GM23338 (cell line): ENCODE measurements at regions not wholly inside any gene's neighbourhood (a gene's known extent, or its start where the extent isn't known, plus 50 kb on each side); places are given as distances from the start of the nearest gene placed in this dataset.

Experiments
- ATAC-seq: fragments of 200-7000 bp; cut with Tn5 transposase; 3 replicates; pipeline ENCODE4 v1.9.1; 2020
- DNase-seq: peaks from one replicate; pipeline ENCODE4 v3.0.0-alpha.2; 2015; ENCODE audit warnings: low spot score
- H2AFZ ChIP-seq: fragments of 200-600 bp; sonication (generic); 2 replicates; pipeline ENCODE4 v1.8.0; 2016; ENCODE audit warnings: antibody characterized with exemption, mild to moderate bottlenecking, moderate library complexity
- H3F3A ChIP-seq: fragments of 200-600 bp; sonication (generic); replicated peaks from 2 replicates; pipeline ENCODE4 v1.8.0; 2017; ENCODE audit warnings: antibody characterized with exemption, mixed run types, low read depth
- H3K27ac ChIP-seq: fragments of 200-600 bp; sonication (generic); 2 replicates; pipeline ENCODE4 v1.6.1; 2016; ENCODE audit warnings: low read depth
- H3K27me3 ChIP-seq: fragments of 200-600 bp; sonication (generic); 2 replicates; pipeline ENCODE4 v1.8.0; 2016; ENCODE audit warnings: mild to moderate bottlenecking, mixed run types, moderate library complexity; ENCODE audit not compliant: insufficient read depth
- H3K36me3 ChIP-seq: fragments of 200-600 bp; sonication (generic); 2 replicates; pipeline ENCODE4 v1.8.0; 2016; ENCODE audit warnings: mild to moderate bottlenecking; ENCODE audit not compliant: insufficient read depth
- H3K4me1 ChIP-seq: fragments of 200-600 bp; sonication (generic); 2 replicates; pipeline ENCODE4 v1.8.0; 2016; ENCODE audit warnings: mild to moderate bottlenecking, moderate library complexity; ENCODE audit not compliant: insufficient read depth
- H3K4me2 ChIP-seq: fragments of 200-600 bp; sonication (generic); 2 replicates; pipeline ENCODE4 v1.7.1; 2017; ENCODE audit warnings: mixed run types
- H3K4me3 ChIP-seq: fragments of 200-600 bp; sonication (generic); 2 replicates; pipeline ENCODE4 v1.6.1; 2016; ENCODE audit warnings: mixed run types
- H3K79me2 ChIP-seq: fragments of 200-600 bp; sonication (generic); replicated peaks from 2 replicates; pipeline ENCODE4 v1.8.0; 2017; ENCODE audit warnings: mild to moderate bottlenecking; ENCODE audit not compliant: insufficient read depth
- H3K9me2 ChIP-seq: fragments of 200-600 bp; sonication (generic); 2 replicates; pipeline ENCODE4 v1.8.0; 2017; ENCODE audit not compliant: insufficient read depth
- H4K20me1 ChIP-seq: fragments of 200-600 bp; sonication (generic); replicated peaks from 2 replicates; pipeline ENCODE4 v1.8.0; 2017; ENCODE audit warnings: mild to moderate bottlenecking; ENCODE audit not compliant: insufficient read depth
- H3K27ac Mint-ChIP-seq: 2 replicates; pipeline ENCODE4 v1.8.0; 2020; ENCODE audit warnings: inconsistent platforms, mild to moderate bottlenecking, moderate library complexity, mixed read lengths
- H3K27me3 Mint-ChIP-seq: 3 replicates; pipeline ENCODE4 v1.8.0; 2022; ENCODE audit warnings: low read depth, mild to moderate bottlenecking, moderate library complexity, mixed read lengths, inconsistent platforms; ENCODE audit not compliant: insufficient read depth, poor library complexity
- H3K36me3 Mint-ChIP-seq: 3 replicates; pipeline ENCODE4 v1.8.0; 2021; ENCODE audit warnings: low read depth, mild to moderate bottlenecking, inconsistent platforms, moderate library complexity, mixed read lengths
- H3K4me1 Mint-ChIP-seq: 3 replicates; pipeline ENCODE4 v1.8.0; 2020; ENCODE audit warnings: mild to moderate bottlenecking, inconsistent platforms, mixed read lengths
- H3K4me3 Mint-ChIP-seq: 3 replicates; pipeline ENCODE4 v1.8.0; 2021; ENCODE audit warnings: moderate library complexity, mild to moderate bottlenecking, inconsistent platforms, mixed read lengths
- H3K9me3 Mint-ChIP-seq: 3 replicates; pipeline ENCODE4 v1.8.0; 2020; ENCODE audit warnings: moderate library complexity, mild to moderate bottlenecking, inconsistent platforms, mixed read lengths
- CREB1 ChIP-seq: fragments of 250-450 bp; sonication (Bioruptor Pico); IDR thresholded peaks from 2 replicates; pipeline ENCODE4 v1.5.0; 2020; ENCODE audit warnings: low read depth, mild to moderate bottlenecking, moderate library complexity
- CTCF ChIP-seq, 2 experiments: fragments of 200-600 bp in 1 of 2; sonication (generic) in 1 of 2; conservative IDR thresholded peaks; 2 replicates each; pipeline versions ENCODE4 v1.5.1 to v1.6.1; 2016 to 2017; ENCODE audit warnings: antibody characterized with exemption in 2 of 2, low read depth in 2 of 2, mild to moderate bottlenecking in 2 of 2, moderate library complexity in 1 of 2
- EZH2 ChIP-seq: fragments of 200-600 bp; sonication (generic); IDR thresholded peaks from one replicate; pipeline ENCODE4 v1.8.0; 2017; ENCODE audit warnings: antibody characterized with exemption, mild to moderate bottlenecking, low read depth; ENCODE audit not compliant: unreplicated experiment
- JUNB ChIP-seq: IDR thresholded peaks from one replicate; pipeline ENCODE4 v1.6.1; 2016; ENCODE audit warnings: antibody characterized with exemption; ENCODE audit not compliant: unreplicated experiment
- NANOG ChIP-seq: IDR thresholded peaks from 2 replicates; pipeline ENCODE4 v1.6.1; 2016; ENCODE audit warnings: antibody characterized with exemption, borderline replicate concordance
- POLR2AphosphoS5 ChIP-seq: IDR thresholded peaks from 2 replicates; pipeline ENCODE4 v1.6.1; 2016; ENCODE audit warnings: antibody characterized with exemption, low read depth
- REST ChIP-seq: IDR thresholded peaks from one replicate; pipeline ENCODE4 v1.6.1; 2018; ENCODE audit warnings: antibody characterized with exemption; ENCODE audit not compliant: unreplicated experiment
- ZNF114 ChIP-seq: fragments of 250-450 bp; sonication (Bioruptor Pico); IDR thresholded peaks from 2 replicates; pipeline ENCODE4 v1.5.0; 2020; ENCODE audit warnings: mild to moderate bottlenecking, moderate library complexity
- ZNF462 ChIP-seq: fragments of 250-450 bp; sonication (Bioruptor Pico); IDR thresholded peaks from 2 replicates; pipeline ENCODE4 v1.5.0; 2020; ENCODE audit warnings: mild to moderate bottlenecking, moderate library complexity

- Histone ChIP-seq H2AFZ (no peak overlapping the region), H3K79me2 (no peaks in the 10 kb centered on the region), H3K36me3 (no peaks in the 10 kb centered on the region), H3K27ac (0 out of 2 replicates have a peak overlapping the region, but pooled peaks have one; percentile 1), H4K20me1 (no peaks in the 10 kb centered on the region), H3K27me3 (no peaks in the 10 kb centered on the region), H3K4me2 (peak overlapping the region; percentile 24; the same call in 1 of the 2 replicates), H3K4me3 (no peak overlapping the region), H3K4me1 (peaks cover 21% of the 10 kb centered on the region), H3F3A (no peaks in the 10 kb centered on the region), H3K9me2 (peaks cover 11% of the 10 kb centered on the region; the same call in 1 of the 2 replicates)
- Mint-ChIP-seq H3K27ac (no peak overlapping the region), H3K4me1 (peaks cover 29% of the 10 kb centered on the region), H3K27me3 (peaks cover 2% of the 10 kb centered on the region), H3K36me3 (no peaks in the 10 kb centered on the region), H3K4me3 (no peak overlapping the region; the same call in 2 of the 3 replicates), H3K9me3 (no peaks in the 10 kb centered on the region; the same call in 2 of the 3 replicates)
- ATAC-seq (peak; percentile 98), DNase-seq (peak; percentile 65)
- TF ChIP-seq NANOG = peak; percentile 64; the same call in 1 of the 2 replicates
- TF ChIP-seq ZNF114 (CRISPR knock-in tag) = no peak
These were observed 575.8 kb downstream of the CSNK1G3 start for GRCh38 chr5:124087752-124088151.

GRCh38 chr5:124080256-124080655 lies 568.3 kb downstream of the CSNK1G3 start:
- no peaks in the 10 kb centered on the region for H3K36me3 ChIP-seq

More at GRCh38 chr5:124080256-124080655, 568.3 kb downstream of the CSNK1G3 start:
- Histone ChIP-seq H2AFZ (0 out of 2 replicates have a peak overlapping the region, but pooled peaks have one; percentile 24), H3K4me2 (no peak overlapping the region), H3K27me3 (no peaks in the 10 kb centered on the region), H3K4me1 (no peaks in the 10 kb centered on the region), H3K79me2 (no peaks in the 10 kb centered on the region), H3K9me2 (peaks cover 6% of the 10 kb centered on the region; the same call in 1 of the 2 replicates), H3K27ac (no peak overlapping the region), H3F3A (no peaks in the 10 kb centered on the region), H3K4me3 (no peak overlapping the region), H4K20me1 (no peaks in the 10 kb centered on the region)
- TF ChIP-seq CTCF (conservative IDR thresholded peaks at IDR 0.05; ENCODE audit: low read depth in 2 of 2) = no peak
- no peak for TF ChIP-seq EZH2
- no peak for TF ChIP-seq POLR2AphosphoS5
- TF ChIP-seq ZNF114 (CRISPR knock-in tag) = no peak
- TF ChIP-seq CREB1 = no peak
- no peak for TF ChIP-seq REST
- no peak for TF ChIP-seq ZNF462 (CRISPR knock-in tag)
- TF ChIP-seq NANOG = no peak
- no peak for TF ChIP-seq JUNB
- 0 out of 3 replicates have a peak, but pooled peaks cover 3% of the 10 kb centered on the region for H3K36me3 Mint-ChIP-seq
- peaks cover 4% of the 10 kb centered on the region for H3K27me3 Mint-ChIP-seq
- no peak overlapping the region for H3K27ac Mint-ChIP-seq
- H3K4me1 Mint-ChIP-seq = no peaks in the 10 kb centered on the region; the same call in 2 of the 3 replicates
- H3K9me3 Mint-ChIP-seq = peaks cover 3% of the 10 kb centered on the region; the same call in 1 of the 3 replicates
- ATAC-seq (no peak), DNase-seq (no peak)
- H3K4me3 Mint-ChIP-seq = no peak overlapping the region
